GM23338 (cell line): ENCODE measurements at regions not wholly inside any gene's neighbourhood (a gene's known extent, or its start where the extent isn't known, plus 50 kb on each side); places are given as distances from the start of the nearest gene placed in this dataset.
A peak's percentile ranks its signal among the peaks of the same experiment; 100 is the strongest.

Source experiments
- ATAC-seq: fragments of 200-7000 bp; cut with Tn5 transposase; 3 replicates; pipeline ENCODE4 v1.9.1; 2020
- DNase-seq: peaks from one replicate; pipeline ENCODE4 v3.0.0-alpha.2; 2015; ENCODE audit warnings: low spot score
- H2AFZ ChIP-seq: fragments of 200-600 bp; sonication (generic); 2 replicates; pipeline ENCODE4 v1.8.0; 2016; ENCODE audit warnings: antibody characterized with exemption, mild to moderate bottlenecking, moderate library complexity
- H3F3A ChIP-seq: fragments of 200-600 bp; sonication (generic); replicated peaks from 2 replicates; pipeline ENCODE4 v1.8.0; 2017; ENCODE audit warnings: antibody characterized with exemption, mixed run types, low read depth
- H3K27ac ChIP-seq: fragments of 200-600 bp; sonication (generic); 2 replicates; pipeline ENCODE4 v1.6.1; 2016; ENCODE audit warnings: low read depth
- H3K27me3 ChIP-seq: fragments of 200-600 bp; sonication (generic); 2 replicates; pipeline ENCODE4 v1.8.0; 2016; ENCODE audit warnings: mild to moderate bottlenecking, mixed run types, moderate library complexity; ENCODE audit not compliant: insufficient read depth
- H3K36me3 ChIP-seq: fragments of 200-600 bp; sonication (generic); 2 replicates; pipeline ENCODE4 v1.8.0; 2016; ENCODE audit warnings: mild to moderate bottlenecking; ENCODE audit not compliant: insufficient read depth
- H3K4me1 ChIP-seq: fragments of 200-600 bp; sonication (generic); 2 replicates; pipeline ENCODE4 v1.8.0; 2016; ENCODE audit warnings: mild to moderate bottlenecking, moderate library complexity; ENCODE audit not compliant: insufficient read depth
- H3K4me2 ChIP-seq: fragments of 200-600 bp; sonication (generic); 2 replicates; pipeline ENCODE4 v1.7.1; 2017; ENCODE audit warnings: mixed run types
- H3K4me3 ChIP-seq: fragments of 200-600 bp; sonication (generic); 2 replicates; pipeline ENCODE4 v1.6.1; 2016; ENCODE audit warnings: mixed run types
- H3K79me2 ChIP-seq: fragments of 200-600 bp; sonication (generic); replicated peaks from 2 replicates; pipeline ENCODE4 v1.8.0; 2017; ENCODE audit warnings: mild to moderate bottlenecking; ENCODE audit not compliant: insufficient read depth
- H3K9me2 ChIP-seq: fragments of 200-600 bp; sonication (generic); 2 replicates; pipeline ENCODE4 v1.8.0; 2017; ENCODE audit not compliant: insufficient read depth
- H4K20me1 ChIP-seq: fragments of 200-600 bp; sonication (generic); replicated peaks from 2 replicates; pipeline ENCODE4 v1.8.0; 2017; ENCODE audit warnings: mild to moderate bottlenecking; ENCODE audit not compliant: insufficient read depth
- H3K27ac Mint-ChIP-seq: 2 replicates; pipeline ENCODE4 v1.8.0; 2020; ENCODE audit warnings: inconsistent platforms, mild to moderate bottlenecking, moderate library complexity, mixed read lengths
- H3K27me3 Mint-ChIP-seq: 3 replicates; pipeline ENCODE4 v1.8.0; 2022; ENCODE audit warnings: low read depth, mild to moderate bottlenecking, moderate library complexity, mixed read lengths, inconsistent platforms; ENCODE audit not compliant: insufficient read depth, poor library complexity
- H3K36me3 Mint-ChIP-seq: 3 replicates; pipeline ENCODE4 v1.8.0; 2021; ENCODE audit warnings: low read depth, mild to moderate bottlenecking, inconsistent platforms, moderate library complexity, mixed read lengths
- H3K4me1 Mint-ChIP-seq: 3 replicates; pipeline ENCODE4 v1.8.0; 2020; ENCODE audit warnings: mild to moderate bottlenecking, inconsistent platforms, mixed read lengths
- H3K4me3 Mint-ChIP-seq: 3 replicates; pipeline ENCODE4 v1.8.0; 2021; ENCODE audit warnings: moderate library complexity, mild to moderate bottlenecking, inconsistent platforms, mixed read lengths
- H3K9me3 Mint-ChIP-seq: 3 replicates; pipeline ENCODE4 v1.8.0; 2020; ENCODE audit warnings: moderate library complexity, mild to moderate bottlenecking, inconsistent platforms, mixed read lengths
- CTCF ChIP-seq, 2 experiments: fragments of 200-600 bp in 1 of 2; sonication (generic) in 1 of 2; conservative IDR thresholded peaks; 2 replicates each; pipeline versions ENCODE4 v1.5.1 to v1.6.1; 2016 to 2017; ENCODE audit warnings: antibody characterized with exemption in 2 of 2, low read depth in 2 of 2, mild to moderate bottlenecking in 2 of 2, moderate library complexity in 1 of 2
- ETS1 ChIP-seq: IDR thresholded peaks from 2 replicates; pipeline ENCODE4 v1.6.1; 2016; ENCODE audit warnings: antibody characterized with exemption
- EZH2phosphoT487 ChIP-seq: fragments of 200-600 bp; sonication (generic); IDR thresholded peaks from one replicate; pipeline ENCODE4 v1.8.1; 2018; ENCODE audit warnings: antibody characterized with exemption; ENCODE audit not compliant: unreplicated experiment
- JUNB ChIP-seq: IDR thresholded peaks from one replicate; pipeline ENCODE4 v1.6.1; 2016; ENCODE audit warnings: antibody characterized with exemption; ENCODE audit not compliant: unreplicated experiment
- POLR2AphosphoS5 ChIP-seq: IDR thresholded peaks from 2 replicates; pipeline ENCODE4 v1.6.1; 2016; ENCODE audit warnings: antibody characterized with exemption, low read depth
- STAT1 ChIP-seq: IDR thresholded peaks from one replicate; pipeline ENCODE4 v1.6.1; 2016; ENCODE audit warnings: antibody characterized with exemption; ENCODE audit not compliant: unreplicated experiment
- ZNF114 ChIP-seq: fragments of 250-450 bp; sonication (Bioruptor Pico); IDR thresholded peaks from 2 replicates; pipeline ENCODE4 v1.5.0; 2020; ENCODE audit warnings: mild to moderate bottlenecking, moderate library complexity
- TF ChIP-seq, protein P1 (sequence below): IDR thresholded peaks from one replicate; pipeline ENCODE4 v1.6.1; 2018; ENCODE audit warnings: antibody characterized with exemption; ENCODE audit not compliant: unreplicated experiment

- TF ChIP-seq CTCF (conservative IDR thresholded peaks at IDR 0.05; ENCODE audit: low read depth in 2 of 2) (no peak), ZNF114 (no peak), POLR2AphosphoS5 (no peak), EZH2phosphoT487 (no peak), STAT1 (no peak), JUNB (no peak)
- TF ChIP-seq, protein P1, sequence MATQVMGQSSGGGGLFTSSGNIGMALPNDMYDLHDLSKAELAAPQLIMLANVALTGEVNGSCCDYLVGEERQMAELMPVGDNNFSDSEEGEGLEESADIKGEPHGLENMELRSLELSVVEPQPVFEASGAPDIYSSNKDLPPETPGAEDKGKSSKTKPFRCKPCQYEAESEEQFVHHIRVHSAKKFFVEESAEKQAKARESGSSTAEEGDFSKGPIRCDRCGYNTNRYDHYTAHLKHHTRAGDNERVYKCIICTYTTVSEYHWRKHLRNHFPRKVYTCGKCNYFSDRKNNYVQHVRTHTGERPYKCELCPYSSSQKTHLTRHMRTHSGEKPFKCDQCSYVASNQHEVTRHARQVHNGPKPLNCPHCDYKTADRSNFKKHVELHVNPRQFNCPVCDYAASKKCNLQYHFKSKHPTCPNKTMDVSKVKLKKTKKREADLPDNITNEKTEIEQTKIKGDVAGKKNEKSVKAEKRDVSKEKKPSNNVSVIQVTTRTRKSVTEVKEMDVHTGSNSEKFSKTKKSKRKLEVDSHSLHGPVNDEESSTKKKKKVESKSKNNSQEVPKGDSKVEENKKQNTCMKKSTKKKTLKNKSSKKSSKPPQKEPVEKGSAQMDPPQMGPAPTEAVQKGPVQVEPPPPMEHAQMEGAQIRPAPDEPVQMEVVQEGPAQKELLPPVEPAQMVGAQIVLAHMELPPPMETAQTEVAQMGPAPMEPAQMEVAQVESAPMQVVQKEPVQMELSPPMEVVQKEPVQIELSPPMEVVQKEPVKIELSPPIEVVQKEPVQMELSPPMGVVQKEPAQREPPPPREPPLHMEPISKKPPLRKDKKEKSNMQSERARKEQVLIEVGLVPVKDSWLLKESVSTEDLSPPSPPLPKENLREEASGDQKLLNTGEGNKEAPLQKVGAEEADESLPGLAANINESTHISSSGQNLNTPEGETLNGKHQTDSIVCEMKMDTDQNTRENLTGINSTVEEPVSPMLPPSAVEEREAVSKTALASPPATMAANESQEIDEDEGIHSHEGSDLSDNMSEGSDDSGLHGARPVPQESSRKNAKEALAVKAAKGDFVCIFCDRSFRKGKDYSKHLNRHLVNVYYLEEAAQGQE = no peak
Measured at GRCh38 chr1:166340709-166341108, 173.9 kb upstream of the FAM78B start (continued).

DNA sequence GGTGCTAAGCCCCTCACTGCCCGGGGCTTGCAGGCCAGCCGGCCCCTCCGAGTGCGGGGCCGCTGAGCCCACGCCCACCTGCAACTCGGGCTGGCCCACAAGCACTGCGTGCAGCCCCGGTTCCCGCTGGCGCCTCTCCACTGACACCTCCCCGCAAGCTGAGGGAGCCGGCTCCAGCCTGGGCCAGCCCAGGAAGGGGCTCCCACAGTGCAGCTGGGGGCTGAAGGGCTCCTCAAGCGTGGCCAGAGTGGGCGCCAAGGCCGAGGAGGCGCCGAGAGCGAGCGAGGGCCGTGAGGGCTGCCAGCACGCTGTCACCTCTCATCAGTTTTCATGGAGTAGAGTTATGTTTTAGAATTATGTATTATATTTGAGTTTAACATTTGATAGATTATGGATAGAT, 176.5 kb upstream of the FAM78B start:
- peaks cover 2% of the 10 kb centered on the region; the same call in 1 of the 2 replicates for H3K9me2 ChIP-seq
- no peak overlapping the region for H3K4me2 ChIP-seq
- Mint-ChIP-seq H3K4me3 (no peak overlapping the region), H3K9me3 (peaks cover 15% of the 10 kb centered on the region), H3K4me1 (no peaks in the 10 kb centered on the region), H3K36me3 (peaks cover 4% of the 10 kb centered on the region; the same call in 1 of the 3 replicates), H3K27me3 (no peaks in the 10 kb centered on the region), H3K27ac (no peak overlapping the region)
- H3K4me1 ChIP-seq = no peaks in the 10 kb centered on the region
- DNase-seq = no peak
- H4K20me1 ChIP-seq = no peaks in the 10 kb centered on the region
- H3F3A ChIP-seq = no peaks in the 10 kb centered on the region
- H3K27ac ChIP-seq = no peak overlapping the region
- no peaks in the 10 kb centered on the region for H3K27me3 ChIP-seq
- no peak for ATAC-seq
- TF ChIP-seq ETS1 = no peak
- no peak overlapping the region for H3K4me3 ChIP-seq
- H3K79me2 ChIP-seq = no peaks in the 10 kb centered on the region
- H2AFZ ChIP-seq = no peak overlapping the region
- H3K36me3 ChIP-seq = no peaks in the 10 kb centered on the region; the same call in 1 of the 2 replicates

DNA sequence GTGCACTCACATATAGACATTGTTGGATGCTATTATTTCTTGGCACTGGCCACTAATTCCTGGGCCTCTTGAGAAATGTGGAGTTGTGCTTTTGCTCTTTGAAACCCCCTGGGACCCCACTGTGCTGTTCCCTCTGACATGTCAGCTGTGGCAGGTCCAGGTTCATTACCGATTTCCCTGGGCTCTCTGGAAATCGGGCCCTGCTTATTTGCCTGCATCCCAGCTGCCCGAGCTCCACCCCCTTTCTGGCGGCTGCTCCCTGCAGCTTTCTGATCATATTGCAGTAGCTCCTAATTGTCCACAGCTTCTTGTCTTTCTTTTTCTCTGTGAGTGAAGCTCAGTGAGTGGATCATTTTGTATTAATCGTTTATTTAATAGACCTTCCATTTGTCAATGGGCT, 183.7 kb upstream of the FAM78B start:
- H3K27me3 Mint-ChIP-seq = no peaks in the 10 kb centered on the region
- Histone ChIP-seq H3K9me2 (no peaks in the 10 kb centered on the region), H3K4me2 (no peak overlapping the region), H3K27ac (no peak overlapping the region), H3K79me2 (no peaks in the 10 kb centered on the region), H3K36me3 (no peaks in the 10 kb centered on the region), H3K4me1 (no peaks in the 10 kb centered on the region), H4K20me1 (no peaks in the 10 kb centered on the region), H3K27me3 (no peaks in the 10 kb centered on the region), H2AFZ (peak overlapping the region; percentile 49; the same call in 1 of the 2 replicates), H3K4me3 (no peak overlapping the region), H3F3A (no peaks in the 10 kb centered on the region)
- peaks cover 7% of the 10 kb centered on the region for H3K4me1 Mint-ChIP-seq
- H3K27ac Mint-ChIP-seq = no peak overlapping the region
- ATAC-seq (peak; percentile 74), DNase-seq (peak; percentile 32)
- no peak overlapping the region for H3K4me3 Mint-ChIP-seq
- H3K9me3 Mint-ChIP-seq = no peaks in the 10 kb centered on the region; the same call in 2 of the 3 replicates
- TF ChIP-seq STAT1 (no peak), JUNB (no peak), CTCF (conservative IDR thresholded peaks at IDR 0.05; ENCODE audit: low read depth in 2 of 2) (no peak)
- no peaks in the 10 kb centered on the region for H3K36me3 Mint-ChIP-seq
